GM08714 (cell line): ENCODE measurements at regions not wholly inside any gene's neighbourhood (a gene's known extent, or its start where the extent isn't known, plus 50 kb on each side); places are given as distances from the start of the nearest gene placed in this dataset.

ENCODE experiments used
- H3K4me3 ChIP-seq: fragments of 200-500 bp; sonication (Bioruptor generic); 2 replicates; pipeline ENCODE4 v1.5.1; 2014; ENCODE audit warnings: mild to moderate bottlenecking, low read length, inconsistent platforms
- ZNF274 ChIP-seq: IDR thresholded peaks from 2 replicates; pipeline ENCODE4 v1.6.1; 2012; ENCODE audit warnings: mild to moderate bottlenecking, low read depth, low read length

- no peak for TF ChIP-seq ZNF274
- H3K4me3 ChIP-seq = no peak overlapping the region
Observed at GRCh38 chr17:79186406-79186805, 111.8 kb downstream of the ENGASE start.

GRCh38 chr17:79185671-79186070 lies 111.0 kb downstream of the ENGASE start:
- TF ChIP-seq ZNF274 = no peak
- H3K4me3 ChIP-seq = no peak overlapping the region

GRCh38 chr17:79184219-79184618 lies 109.6 kb downstream of the ENGASE start:
- TF ChIP-seq ZNF274 = no peak
- H3K4me3 ChIP-seq = no peak overlapping the region

- H3K4me3 ChIP-seq = no peak overlapping the region
- TF ChIP-seq ZNF274 = no peak
Observed at GRCh38 chr17:79183293-79184158, 108.9 kb downstream of the ENGASE start.

- TF ChIP-seq ZNF274 = no peak
- no peak overlapping the region for H3K4me3 ChIP-seq
Observed at GRCh38 chr17:79183043-79183292, 108.3 kb downstream of the ENGASE start.

GRCh38 chr17:79182176-79183042 lies 107.8 kb downstream of the ENGASE start:
- no peak overlapping the region for H3K4me3 ChIP-seq
- no peak for TF ChIP-seq ZNF274

- TF ChIP-seq ZNF274 = no peak
- H3K4me3 ChIP-seq = no peak overlapping the region
Observed at GRCh38 chr17:79180358-79181005, 105.9 kb downstream of the ENGASE start.

- no peak for TF ChIP-seq ZNF274
- no peak overlapping the region for H3K4me3 ChIP-seq
Observed at GRCh38 chr17:79179334-79179733, 104.7 kb downstream of the ENGASE start.

- no peak for TF ChIP-seq ZNF274
Observed at GRCh38 chr17:79177877-79178276, 103.3 kb downstream of the ENGASE start.

GRCh38 chr17:79176792-79177601 lies 102.4 kb downstream of the ENGASE start:
- H3K4me3 ChIP-seq = no peak overlapping the region
- TF ChIP-seq ZNF274 = no peak

More at GRCh38 chr17:79177877-79178276, 103.3 kb downstream of the ENGASE start:
- H3K4me3 ChIP-seq = no peak overlapping the region

- H3K4me3 ChIP-seq = no peak overlapping the region
- no peak for TF ChIP-seq ZNF274
Observed at GRCh38 chr17:79174905-79175856, 100.6 kb downstream of the ENGASE start.

GRCh38 chr17:79174193-79174765 lies 99.7 kb downstream of the ENGASE start:
- H3K4me3 ChIP-seq = no peak overlapping the region
- TF ChIP-seq ZNF274 = no peak

GRCh38 chr17:79171188-79171587 lies 96.6 kb downstream of the ENGASE start:
- TF ChIP-seq ZNF274 = no peak
- H3K4me3 ChIP-seq = no peak overlapping the region
